ENCODE measurements at regions not wholly inside any gene's neighbourhood (a gene's known extent, or its start where the extent isn't known, plus 50 kb on each side); places are given as distances from the start of the nearest gene placed in this dataset.
A peak's percentile ranks its signal among the peaks of the same experiment; 100 is the strongest.
"Not testable (repeated sequence)": the region's sequence is repeated elsewhere in the genome, so short reads cannot be mapped to it uniquely, and the experiment has no call there.

- no peak for DNase-seq (ENCODE audit: low read depth)
Measured at GRCh38 chr2:241958818-241959545, 89.5 kb downstream of the RTP5 start.

GRCh38 chr2:241959751-241960269 is 90.3 kb downstream of the RTP5 start:
- no peak for DNase-seq (ENCODE audit: low read depth)

- no peak for DNase-seq (ENCODE audit: low read depth)
Measured at GRCh38 chr2:241961454-241961853, 91.9 kb downstream of the RTP5 start.

GRCh38 chr2:241964133-241964532 is 94.6 kb downstream of the RTP5 start:
- DNase-seq (ENCODE audit: low read depth), result no peak

GRCh38 chr2:241965931-241966412 is 96.4 kb downstream of the RTP5 start:
- peak; percentile 34 for DNase-seq (ENCODE audit: low read depth)

GRCh38 chr2:241966647-241967466 is 97.3 kb downstream of the RTP5 start:
- DNase-seq (ENCODE audit: low read depth), result no peak

- no peak for DNase-seq (ENCODE audit: low read depth)
Measured at GRCh38 chr2:241967467-241968144, 98.1 kb downstream of the RTP5 start.

GRCh38 chr2:241968417-241968816 is 98.9 kb downstream of the RTP5 start:
- DNase-seq (ENCODE audit: low read depth), result no peak

GRCh38 chr2:241969182-241969581 is 99.7 kb downstream of the RTP5 start:
- DNase-seq (ENCODE audit: low read depth), result not testable (repeated sequence)

- DNase-seq (ENCODE audit: low read depth), result no peak
Measured at GRCh38 chr2:241970716-241971115, 101.2 kb downstream of the RTP5 start.

- DNase-seq (ENCODE audit: low read depth), result no peak
Measured at GRCh38 chr2:241974096-241974495, 104.6 kb downstream of the RTP5 start.

GRCh38 chr2:241974851-241975592 is 105.5 kb downstream of the RTP5 start:
- DNase-seq (ENCODE audit: low read depth), result no peak

- DNase-seq (ENCODE audit: low read depth), result no peak
Measured at GRCh38 chr2:241975593-241976284, 106.2 kb downstream of the RTP5 start.

- DNase-seq (ENCODE audit: low read depth), result no peak
Measured at GRCh38 chr2:241976296-241976695, 106.8 kb downstream of the RTP5 start.

GRCh38 chr2:241977557-241978300 is 108.2 kb downstream of the RTP5 start:
- no peak for DNase-seq (ENCODE audit: low read depth)

- no peak for DNase-seq (ENCODE audit: low read depth)
Measured at GRCh38 chr2:241978670-241979069, 109.1 kb downstream of the RTP5 start.

- DNase-seq (ENCODE audit: low read depth), result no peak
Measured at GRCh38 chr2:241980193-241980592, 110.7 kb downstream of the RTP5 start.

- no peak for DNase-seq (ENCODE audit: low read depth)
Measured at GRCh38 chr2:241981076-241981700, 111.7 kb downstream of the RTP5 start.

GRCh38 chr2:241982706-241983570 is 113.4 kb downstream of the RTP5 start:
- DNase-seq (ENCODE audit: low read depth), result no peak
